ENCODE measurements at regions not wholly inside any gene's neighbourhood (a gene's known extent, or its start where the extent isn't known, plus 50 kb on each side); places are given as distances from the start of the nearest gene placed in this dataset.

- no peak overlapping the region for H3K27ac ChIP-seq (ENCODE audit: low read depth, low read length)
- no peaks in the 10 kb centered on the region for H3K36me3 ChIP-seq (ENCODE audit: insufficient read depth, low read length)
- no peaks in the 10 kb centered on the region for H3K79me2 ChIP-seq (ENCODE audit: control insufficient read depth, insufficient read depth, low read length, unreplicated experiment)
- no peak overlapping the region for H3K4me3 ChIP-seq (ENCODE audit: low read depth, low read length)
- H3K4me1 ChIP-seq (ENCODE audit: control insufficient read depth, insufficient read depth, low read length, unreplicated experiment): peaks cover 42% of the 10 kb centered on the region
- no peak overlapping the region for H2AFZ ChIP-seq (ENCODE audit: low read length, unreplicated experiment)
- peaks cover 37% of the 10 kb centered on the region for H3K27me3 ChIP-seq (ENCODE audit: insufficient read depth, low read length)
Measured at GRCh38 chr4:26084414-26084813, 170.4 kb downstream of the SMIM20 start.

- Histone ChIP-seq H3K4me1 (ENCODE audit: control insufficient read depth, insufficient read depth, low read length, unreplicated experiment) (peaks cover 42% of the 10 kb centered on the region), H3K79me2 (ENCODE audit: control insufficient read depth, insufficient read depth, low read length, unreplicated experiment) (no peaks in the 10 kb centered on the region), H2AFZ (ENCODE audit: low read length, unreplicated experiment) (no peak overlapping the region), H3K27ac (ENCODE audit: low read depth, low read length) (no peak overlapping the region), H3K36me3 (ENCODE audit: insufficient read depth, low read length) (no peaks in the 10 kb centered on the region), H3K4me3 (ENCODE audit: low read depth, low read length) (no peak overlapping the region), H3K27me3 (ENCODE audit: insufficient read depth, low read length) (peaks cover 34% of the 10 kb centered on the region)
Measured at GRCh38 chr4:26085551-26085950, 171.5 kb downstream of the SMIM20 start.

- Histone ChIP-seq H3K27ac (ENCODE audit: low read depth, low read length) (no peak overlapping the region), H3K36me3 (ENCODE audit: insufficient read depth, low read length) (no peaks in the 10 kb centered on the region), H3K4me3 (ENCODE audit: low read depth, low read length) (no peak overlapping the region), H3K27me3 (ENCODE audit: insufficient read depth, low read length) (peaks cover 34% of the 10 kb centered on the region), H3K4me1 (ENCODE audit: control insufficient read depth, insufficient read depth, low read length, unreplicated experiment) (peaks cover 42% of the 10 kb centered on the region), H3K79me2 (ENCODE audit: control insufficient read depth, insufficient read depth, low read length, unreplicated experiment) (no peaks in the 10 kb centered on the region), H2AFZ (ENCODE audit: low read length, unreplicated experiment) (no peak overlapping the region)
Measured at GRCh38 chr4:26086621-26087441, 172.8 kb downstream of the SMIM20 start.

- no peaks in the 10 kb centered on the region for H3K36me3 ChIP-seq (ENCODE audit: insufficient read depth, low read length)
- peak overlapping the region; percentile 51 for H2AFZ ChIP-seq (ENCODE audit: low read length, unreplicated experiment)
- no peaks in the 10 kb centered on the region for H3K79me2 ChIP-seq (ENCODE audit: control insufficient read depth, insufficient read depth, low read length, unreplicated experiment)
- H3K4me3 ChIP-seq (ENCODE audit: low read depth, low read length): no peak overlapping the region
- H3K4me1 ChIP-seq (ENCODE audit: control insufficient read depth, insufficient read depth, low read length, unreplicated experiment): peaks cover 41% of the 10 kb centered on the region
- peak overlapping the region; percentile 63 for H3K27ac ChIP-seq (ENCODE audit: low read depth, low read length)
- H3K27me3 ChIP-seq (ENCODE audit: insufficient read depth, low read length): peaks cover 23% of the 10 kb centered on the region
Measured at GRCh38 chr4:26088433-26088928, 174.5 kb downstream of the SMIM20 start.

- Histone ChIP-seq H3K27ac (ENCODE audit: low read depth, low read length) (no peak overlapping the region), H3K4me3 (ENCODE audit: low read depth, low read length) (no peak overlapping the region), H3K36me3 (ENCODE audit: insufficient read depth, low read length) (no peaks in the 10 kb centered on the region), H3K79me2 (ENCODE audit: control insufficient read depth, insufficient read depth, low read length, unreplicated experiment) (no peaks in the 10 kb centered on the region), H3K4me1 (ENCODE audit: control insufficient read depth, insufficient read depth, low read length, unreplicated experiment) (peaks cover 8% of the 10 kb centered on the region), H3K27me3 (ENCODE audit: insufficient read depth, low read length) (0 out of 2 replicates have a peak, but pooled peaks cover 7% of the 10 kb centered on the region), H2AFZ (ENCODE audit: low read length, unreplicated experiment) (no peak overlapping the region)
Measured at GRCh38 chr4:26093551-26093950, 179.5 kb downstream of the SMIM20 start.

- Histone ChIP-seq H3K36me3 (ENCODE audit: insufficient read depth, low read length) (no peaks in the 10 kb centered on the region), H3K27me3 (ENCODE audit: insufficient read depth, low read length) (0 out of 2 replicates have a peak, but pooled peaks cover 7% of the 10 kb centered on the region), H3K4me3 (ENCODE audit: low read depth, low read length) (no peak overlapping the region), H2AFZ (ENCODE audit: low read length, unreplicated experiment) (no peak overlapping the region), H3K79me2 (ENCODE audit: control insufficient read depth, insufficient read depth, low read length, unreplicated experiment) (no peaks in the 10 kb centered on the region), H3K27ac (ENCODE audit: low read depth, low read length) (no peak overlapping the region), H3K4me1 (ENCODE audit: control insufficient read depth, insufficient read depth, low read length, unreplicated experiment) (peaks cover 2% of the 10 kb centered on the region)
Measured at GRCh38 chr4:26094076-26094475, 180.1 kb downstream of the SMIM20 start.

GRCh38 chr4:26094911-26095310 lies 180.9 kb downstream of the SMIM20 start:
- H3K36me3 ChIP-seq (ENCODE audit: insufficient read depth, low read length): no peaks in the 10 kb centered on the region
- 0 out of 2 replicates have a peak, but pooled peaks cover 7% of the 10 kb centered on the region for H3K27me3 ChIP-seq (ENCODE audit: insufficient read depth, low read length)
- H3K27ac ChIP-seq (ENCODE audit: low read depth, low read length): no peak overlapping the region
- no peaks in the 10 kb centered on the region for H3K4me1 ChIP-seq (ENCODE audit: control insufficient read depth, insufficient read depth, low read length, unreplicated experiment)
- H2AFZ ChIP-seq (ENCODE audit: low read length, unreplicated experiment): no peak overlapping the region
- no peak overlapping the region for H3K4me3 ChIP-seq (ENCODE audit: low read depth, low read length)
- no peaks in the 10 kb centered on the region for H3K79me2 ChIP-seq (ENCODE audit: control insufficient read depth, insufficient read depth, low read length, unreplicated experiment)

- Histone ChIP-seq H3K27me3 (ENCODE audit: insufficient read depth, low read length) (0 out of 2 replicates have a peak, but pooled peaks cover 3% of the 10 kb centered on the region), H3K79me2 (ENCODE audit: control insufficient read depth, insufficient read depth, low read length, unreplicated experiment) (no peaks in the 10 kb centered on the region), H3K4me1 (ENCODE audit: control insufficient read depth, insufficient read depth, low read length, unreplicated experiment) (no peaks in the 10 kb centered on the region), H2AFZ (ENCODE audit: low read length, unreplicated experiment) (no peak overlapping the region), H3K27ac (ENCODE audit: low read depth, low read length) (no peak overlapping the region), H3K36me3 (ENCODE audit: insufficient read depth, low read length) (no peaks in the 10 kb centered on the region), H3K4me3 (ENCODE audit: low read depth, low read length) (no peak overlapping the region)
Measured at GRCh38 chr4:26099967-26100366, 185.9 kb downstream of the SMIM20 start.

- Histone ChIP-seq H3K4me3 (ENCODE audit: low read depth, low read length) (no peak overlapping the region), H2AFZ (ENCODE audit: low read length, unreplicated experiment) (no peak overlapping the region), H3K36me3 (ENCODE audit: insufficient read depth, low read length) (no peaks in the 10 kb centered on the region), H3K4me1 (ENCODE audit: control insufficient read depth, insufficient read depth, low read length, unreplicated experiment) (peaks cover 9% of the 10 kb centered on the region), H3K79me2 (ENCODE audit: control insufficient read depth, insufficient read depth, low read length, unreplicated experiment) (no peaks in the 10 kb centered on the region), H3K27ac (ENCODE audit: low read depth, low read length) (no peak overlapping the region), H3K27me3 (ENCODE audit: insufficient read depth, low read length) (no peaks in the 10 kb centered on the region)
Measured at GRCh38 chr4:26101011-26101410, 187.0 kb downstream of the SMIM20 start.

- Histone ChIP-seq H2AFZ (ENCODE audit: low read length, unreplicated experiment) (no peak overlapping the region), H3K27me3 (ENCODE audit: insufficient read depth, low read length) (no peaks in the 10 kb centered on the region), H3K36me3 (ENCODE audit: insufficient read depth, low read length) (no peaks in the 10 kb centered on the region), H3K27ac (ENCODE audit: low read depth, low read length) (no peak overlapping the region), H3K4me3 (ENCODE audit: low read depth, low read length) (no peak overlapping the region), H3K79me2 (ENCODE audit: control insufficient read depth, insufficient read depth, low read length, unreplicated experiment) (no peaks in the 10 kb centered on the region), H3K4me1 (ENCODE audit: control insufficient read depth, insufficient read depth, low read length, unreplicated experiment) (peaks cover 20% of the 10 kb centered on the region)
Measured at GRCh38 chr4:26104056-26104685, 190.2 kb downstream of the SMIM20 start.

Data from ACC112 (cell line).